ENCODE measurements at regions not wholly inside any gene's neighbourhood (a gene's known extent, or its start where the extent isn't known, plus 50 kb on each side); places are given as distances from the start of the nearest gene placed in this dataset.

- DNase-seq = peak; percentile 30
Observed at GRCh38 chr5:89253666-89254352, 370.8 kb upstream of the MEF2C start.

- no peak for DNase-seq
Observed at GRCh38 chr5:89246864-89247263, 363.9 kb upstream of the MEF2C start.

- DNase-seq = no peak
Observed at GRCh38 chr5:89246252-89246651, 363.3 kb upstream of the MEF2C start.

- no peak for DNase-seq
Observed at GRCh38 chr5:89243611-89244010, 360.6 kb upstream of the MEF2C start.

- no peak for DNase-seq
Observed at GRCh38 chr5:89241186-89241585, 358.2 kb upstream of the MEF2C start.

- no peak for DNase-seq
Observed at GRCh38 chr5:89236900-89237299, 353.9 kb upstream of the MEF2C start.

GRCh38 chr5:89233462-89233861 lies 350.5 kb upstream of the MEF2C start:
- no peak for DNase-seq

- peak; percentile 20 for DNase-seq
Observed at GRCh38 chr5:89232139-89232603, 349.2 kb upstream of the MEF2C start.

- no peak for DNase-seq
Observed at GRCh38 chr5:89230178-89230577, 347.2 kb upstream of the MEF2C start.

GRCh38 chr5:89229331-89230070 lies 346.5 kb upstream of the MEF2C start:
- DNase-seq = no peak

GRCh38 chr5:89228355-89228754 lies 345.4 kb upstream of the MEF2C start:
- no peak for DNase-seq

- DNase-seq = no peak
Observed at GRCh38 chr5:89218364-89218763, 335.4 kb upstream of the MEF2C start.

- no peak for DNase-seq
Observed at GRCh38 chr5:89216606-89217005, 333.6 kb upstream of the MEF2C start.

GRCh38 chr5:89213573-89213972 lies 330.6 kb upstream of the MEF2C start:
- peak; percentile 62 for DNase-seq

- peak; percentile 7 for DNase-seq
Observed at GRCh38 chr5:89211836-89212235, 328.9 kb upstream of the MEF2C start.

- no peak for DNase-seq
Observed at GRCh38 chr5:89208811-89209210, 325.8 kb upstream of the MEF2C start.

GRCh38 chr5:89208392-89208791 lies 325.4 kb upstream of the MEF2C start:
- DNase-seq = no peak

GRCh38 chr5:89204756-89205155 lies 321.8 kb upstream of the MEF2C start:
- no peak for DNase-seq

GRCh38 chr5:89203611-89204010 lies 320.6 kb upstream of the MEF2C start:
- DNase-seq = no peak

- DNase-seq = no peak
Observed at GRCh38 chr5:89200899-89201298, 317.9 kb upstream of the MEF2C start.

- DNase-seq = no peak
Observed at GRCh38 chr5:89199306-89199705, 316.3 kb upstream of the MEF2C start.

- no peak for DNase-seq
Observed at GRCh38 chr5:89191374-89191773, 308.4 kb upstream of the MEF2C start.

GRCh38 chr5:89190515-89191265 lies 307.7 kb upstream of the MEF2C start:
- no peak for DNase-seq

Data from eye (tissue), 1 donor.